ENCODE measurements at regions not wholly inside any gene's neighbourhood (a gene's known extent, or its start where the extent isn't known, plus 50 kb on each side); places are given as distances from the start of the nearest gene placed in this dataset.

- H3K4me3 ChIP-seq (ENCODE audit: low read depth, low read length) = no peak overlapping the region
- DNase-seq (ENCODE audit: low read depth) = no peak
- TF ChIP-seq CTCF (IDR thresholded peaks at IDR 0.05; ENCODE audit: control insufficient read depth, extremely low read depth, insufficient read depth) = no peak
These were observed 93.6 kb upstream of the ATP11B start for GRCh38 chr3:182699550-182700170.

GRCh38 chr3:182702216-182702615 lies 91.1 kb upstream of the ATP11B start:
- no peak overlapping the region for H3K4me3 ChIP-seq (ENCODE audit: low read depth, low read length)
- TF ChIP-seq CTCF (IDR thresholded peaks at IDR 0.05; ENCODE audit: control insufficient read depth, extremely low read depth, insufficient read depth) = no peak
- DNase-seq (ENCODE audit: low read depth) = no peak

GRCh38 chr3:182703233-182703632 lies 90.1 kb upstream of the ATP11B start:
- no peak for TF ChIP-seq CTCF (IDR thresholded peaks at IDR 0.05; ENCODE audit: control insufficient read depth, extremely low read depth, insufficient read depth)
- DNase-seq (ENCODE audit: low read depth) = no peak
- H3K4me3 ChIP-seq (ENCODE audit: low read depth, low read length) = no peak overlapping the region

GRCh38 chr3:182704926-182705325 lies 88.4 kb upstream of the ATP11B start:
- DNase-seq (ENCODE audit: low read depth) = no peak
- TF ChIP-seq CTCF (IDR thresholded peaks at IDR 0.05; ENCODE audit: control insufficient read depth, extremely low read depth, insufficient read depth) = no peak
- no peak overlapping the region for H3K4me3 ChIP-seq (ENCODE audit: low read depth, low read length)

GRCh38 chr3:182708810-182709209 lies 84.5 kb upstream of the ATP11B start:
- no peak overlapping the region for H3K4me3 ChIP-seq (ENCODE audit: low read depth, low read length)
- TF ChIP-seq CTCF (IDR thresholded peaks at IDR 0.05; ENCODE audit: control insufficient read depth, extremely low read depth, insufficient read depth) = no peak
- DNase-seq (ENCODE audit: low read depth) = no peak

GRCh38 chr3:182709306-182709705 lies 84.0 kb upstream of the ATP11B start:
- no peak for TF ChIP-seq CTCF (IDR thresholded peaks at IDR 0.05; ENCODE audit: control insufficient read depth, extremely low read depth, insufficient read depth)
- no peak for DNase-seq (ENCODE audit: low read depth)
- no peak overlapping the region for H3K4me3 ChIP-seq (ENCODE audit: low read depth, low read length)

- no peak overlapping the region for H3K4me3 ChIP-seq (ENCODE audit: low read depth, low read length)
- DNase-seq (ENCODE audit: low read depth) = no peak
- TF ChIP-seq CTCF (IDR thresholded peaks at IDR 0.05; ENCODE audit: control insufficient read depth, extremely low read depth, insufficient read depth) = peak; percentile 54
These were observed 82.6 kb upstream of the ATP11B start for GRCh38 chr3:182710557-182711157.

All from LNCaP clone FGC (cell line).